Peyer's patch (tissue), 4 donors: ENCODE measurements at regions not wholly inside any gene's neighbourhood (a gene's known extent, or its start where the extent isn't known, plus 50 kb on each side); places are given as distances from the start of the nearest gene placed in this dataset.

ENCODE experiments used
- POLR2A ChIP-seq, 2 donors: fragments of 450-650 bp; IDR thresholded peaks; one replicate each; pipeline ENCODE4 v1.5.1; 2017; ENCODE audit warnings: antibody characterized with exemption in 2 of 2, mild to moderate bottlenecking in 2 of 2, moderate library complexity in 2 of 2
- TF ChIP-seq, protein P1 (sequence below), 6 experiments: fragments of 450-650 bp in 4 of 6; fragments of 200-600 bp in 2 of 6; sonication (generic) in 1 of 6; IDR thresholded peaks; one replicate each; pipeline ENCODE4 v1.5.1; 2017 to 2019; ENCODE audit warnings: antibody characterized with exemption in 6 of 6, mild to moderate bottlenecking in 3 of 6, moderate library complexity in 1 of 6

GRCh38 chr20:6502999-6503398 lies 264.5 kb upstream of the BMP2 start:
- TF ChIP-seq POLR2A (IDR thresholded peaks at IDR 0.05) = no peak
- TF ChIP-seq, protein P1, sequence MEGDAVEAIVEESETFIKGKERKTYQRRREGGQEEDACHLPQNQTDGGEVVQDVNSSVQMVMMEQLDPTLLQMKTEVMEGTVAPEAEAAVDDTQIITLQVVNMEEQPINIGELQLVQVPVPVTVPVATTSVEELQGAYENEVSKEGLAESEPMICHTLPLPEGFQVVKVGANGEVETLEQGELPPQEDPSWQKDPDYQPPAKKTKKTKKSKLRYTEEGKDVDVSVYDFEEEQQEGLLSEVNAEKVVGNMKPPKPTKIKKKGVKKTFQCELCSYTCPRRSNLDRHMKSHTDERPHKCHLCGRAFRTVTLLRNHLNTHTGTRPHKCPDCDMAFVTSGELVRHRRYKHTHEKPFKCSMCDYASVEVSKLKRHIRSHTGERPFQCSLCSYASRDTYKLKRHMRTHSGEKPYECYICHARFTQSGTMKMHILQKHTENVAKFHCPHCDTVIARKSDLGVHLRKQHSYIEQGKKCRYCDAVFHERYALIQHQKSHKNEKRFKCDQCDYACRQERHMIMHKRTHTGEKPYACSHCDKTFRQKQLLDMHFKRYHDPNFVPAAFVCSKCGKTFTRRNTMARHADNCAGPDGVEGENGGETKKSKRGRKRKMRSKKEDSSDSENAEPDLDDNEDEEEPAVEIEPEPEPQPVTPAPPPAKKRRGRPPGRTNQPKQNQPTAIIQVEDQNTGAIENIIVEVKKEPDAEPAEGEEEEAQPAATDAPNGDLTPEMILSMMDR (IDR thresholded peaks at IDR 0.05) = no peak
